ENCODE measurements at regions not wholly inside any gene's neighbourhood (a gene's known extent, or its start where the extent isn't known, plus 50 kb on each side); places are given as distances from the start of the nearest gene placed in this dataset.

- peaks cover 19% of the 10 kb centered on the region for H3K9me3 Mint-ChIP-seq (ENCODE audit: unreplicated experiment)
- H3K27me3 Mint-ChIP-seq (ENCODE audit: insufficient read depth, unreplicated experiment), result no peaks in the 10 kb centered on the region
- ChIA-PET POLR2A (interaction anchor here (0.7 to 1.8 kb wide), 2 partner anchors 11 to 500 kb away, joined by 4 to 6 read pairs; no protein-coding TSS in a partner anchor), CTCF (interaction anchor here (1.2 to 1.4 kb wide), 2 partner anchors 17 to 569 kb away, joined by 3 to 4 read pairs; no protein-coding TSS in a partner anchor)
- H3K4me3 Mint-ChIP-seq (ENCODE audit: unreplicated experiment), result no peak overlapping the region
- no peak for DNase-seq (ENCODE audit: unreplicated experiment)
- H3K27ac Mint-ChIP-seq (ENCODE audit: low read depth, unreplicated experiment), result no peak overlapping the region
- H3K36me3 Mint-ChIP-seq (ENCODE audit: insufficient read depth, unreplicated experiment), result no peaks in the 10 kb centered on the region
- no TSS peak for BruUV-seq (replicated peaks)
- no peaks in the 10 kb centered on the region for H3K4me1 Mint-ChIP-seq (ENCODE audit: insufficient read depth, unreplicated experiment)
- intact Hi-C loops (cut with micrococcal nuclease), result no loop called here
- TF ChIP-seq CTCF (IDR thresholded peaks at IDR 0.05; ENCODE audit: unreplicated experiment), result no peak
Observed at GRCh38 chr6:135657207-135657606, 159.7 kb upstream of the AHI1 start.

GRCh38 chr6:135658481-135658880 lies 160.9 kb upstream of the AHI1 start:
- BruUV-seq (replicated peaks), result no TSS peak
- no peaks in the 10 kb centered on the region for H3K36me3 Mint-ChIP-seq (ENCODE audit: insufficient read depth, unreplicated experiment)
- POLR2A ChIA-PET, result no interaction called here

GRCh38 chr6:135658916-135659315 lies 161.4 kb upstream of the AHI1 start:
- Mint-ChIP-seq H3K4me1 (ENCODE audit: insufficient read depth, unreplicated experiment) (no peaks in the 10 kb centered on the region), H3K27me3 (ENCODE audit: insufficient read depth, unreplicated experiment) (no peaks in the 10 kb centered on the region), H3K4me3 (ENCODE audit: unreplicated experiment) (no peak overlapping the region), H3K9me3 (ENCODE audit: unreplicated experiment) (peaks cover 19% of the 10 kb centered on the region), H3K27ac (ENCODE audit: low read depth, unreplicated experiment) (no peak overlapping the region), H3K36me3 (ENCODE audit: insufficient read depth, unreplicated experiment) (no peaks in the 10 kb centered on the region)
- no peak for DNase-seq (ENCODE audit: unreplicated experiment)
- BruUV-seq (replicated peaks), result no TSS peak
- ChIA-PET POLR2A (no interaction called here), CTCF (interaction anchor here (1.4 kb wide), 1 partner anchor 567 kb away, joined by 3 read pairs; no protein-coding TSS in a partner anchor)
- intact Hi-C loops (cut with micrococcal nuclease), result no loop called here
- TF ChIP-seq CTCF (IDR thresholded peaks at IDR 0.05; ENCODE audit: unreplicated experiment), result no peak

More at GRCh38 chr6:135658481-135658880, 160.9 kb upstream of the AHI1 start:
- Mint-ChIP-seq H3K4me3 (ENCODE audit: unreplicated experiment) (no peak overlapping the region), H3K27me3 (ENCODE audit: insufficient read depth, unreplicated experiment) (no peaks in the 10 kb centered on the region), H3K4me1 (ENCODE audit: insufficient read depth, unreplicated experiment) (no peaks in the 10 kb centered on the region), H3K9me3 (ENCODE audit: unreplicated experiment) (peaks cover 19% of the 10 kb centered on the region), H3K27ac (ENCODE audit: low read depth, unreplicated experiment) (no peak overlapping the region)
- CTCF ChIA-PET, result interaction anchor here (1.4 kb wide), 1 partner anchor 568 kb away, joined by 3 read pairs; no protein-coding TSS in a partner anchor
- intact Hi-C loops (cut with micrococcal nuclease), result no loop called here
- no peak for DNase-seq (ENCODE audit: unreplicated experiment)
- TF ChIP-seq CTCF (IDR thresholded peaks at IDR 0.05; ENCODE audit: unreplicated experiment), result no peak

- H3K4me3 Mint-ChIP-seq (ENCODE audit: unreplicated experiment), result no peak overlapping the region
- no peak for TF ChIP-seq CTCF (IDR thresholded peaks at IDR 0.05; ENCODE audit: unreplicated experiment)
- no TSS peak for BruUV-seq (replicated peaks)
- ChIA-PET POLR2A (no interaction called here), CTCF (interaction anchor here (0.6 kb wide), 1 partner anchor 1065 kb away, joined by 3 read pairs; no protein-coding TSS in a partner anchor)
- H3K4me1 Mint-ChIP-seq (ENCODE audit: insufficient read depth, unreplicated experiment), result peaks cover 15% of the 10 kb centered on the region
- DNase-seq (ENCODE audit: unreplicated experiment), result no peak
- no peak overlapping the region for H3K27ac Mint-ChIP-seq (ENCODE audit: low read depth, unreplicated experiment)
- no peaks in the 10 kb centered on the region for H3K36me3 Mint-ChIP-seq (ENCODE audit: insufficient read depth, unreplicated experiment)
- H3K9me3 Mint-ChIP-seq (ENCODE audit: unreplicated experiment), result peaks cover 9% of the 10 kb centered on the region
- intact Hi-C loops (cut with micrococcal nuclease), result no loop called here
- no peaks in the 10 kb centered on the region for H3K27me3 Mint-ChIP-seq (ENCODE audit: insufficient read depth, unreplicated experiment)
Observed at GRCh38 chr6:135664527-135664926, 167.0 kb upstream of the AHI1 start.
